ENCODE measurements at regions not wholly inside any gene's neighbourhood (a gene's known extent, or its start where the extent isn't known, plus 50 kb on each side); places are given as distances from the start of the nearest gene placed in this dataset.
"Not testable (repeated sequence)": the region's sequence is repeated elsewhere in the genome, so short reads cannot be mapped to it uniquely, and the experiment has no call there.

DNA sequence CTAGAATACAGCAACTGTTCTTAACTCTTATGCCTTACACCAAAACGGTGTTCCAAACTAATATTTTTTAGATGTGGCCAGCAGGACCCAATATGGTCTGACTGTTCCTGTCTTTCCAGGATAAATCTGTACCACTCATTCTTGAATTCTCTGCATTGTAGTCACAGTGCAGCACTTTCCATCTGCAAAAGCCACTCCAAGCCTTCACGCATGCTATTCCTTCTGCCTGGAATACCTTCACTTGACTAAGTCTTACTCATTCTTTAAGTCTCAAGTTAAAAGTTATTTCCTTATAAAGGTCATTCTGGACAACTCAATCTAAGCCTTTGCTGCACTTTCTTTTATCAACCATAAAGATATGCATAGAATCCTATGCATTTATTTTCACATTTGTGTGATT is 1194.5 kb downstream of the PLA2G4A start:
- DNase-seq (ENCODE audit: low spot score): no peak

- no peak for DNase-seq (ENCODE audit: low spot score)
Observed at GRCh38 chr1:188027613-188028012, 1198.9 kb downstream of the PLA2G4A start.

DNA sequence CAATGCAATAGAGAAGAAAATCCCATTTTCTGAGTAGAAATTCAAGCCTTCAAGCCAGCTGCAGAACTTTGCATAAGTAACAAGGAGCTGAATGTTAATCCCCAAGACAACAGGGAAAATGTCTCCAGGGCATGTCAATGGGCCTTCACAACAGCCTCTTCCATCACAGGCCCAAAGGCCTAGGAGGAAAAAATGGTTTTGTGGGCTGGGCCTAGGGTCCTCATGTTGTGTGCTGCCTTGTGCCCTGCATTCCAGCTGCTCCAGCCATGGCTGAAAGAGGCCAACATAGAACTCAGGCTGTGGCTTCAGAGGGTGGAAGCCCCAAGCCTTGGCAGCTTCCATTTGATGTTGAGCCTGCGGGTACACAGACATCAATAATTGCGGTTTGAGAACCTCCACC is 1208.8 kb downstream of the PLA2G4A start:
- not testable (repeated sequence) for DNase-seq (ENCODE audit: low spot score)

GRCh38 chr1:188043536-188044245 is 1214.9 kb downstream of the PLA2G4A start:
- no peak for DNase-seq (ENCODE audit: low spot score)

- no peak for DNase-seq (ENCODE audit: low spot score)
Observed at GRCh38 chr1:188050250-188050649, 1221.5 kb downstream of the PLA2G4A start.

DNA sequence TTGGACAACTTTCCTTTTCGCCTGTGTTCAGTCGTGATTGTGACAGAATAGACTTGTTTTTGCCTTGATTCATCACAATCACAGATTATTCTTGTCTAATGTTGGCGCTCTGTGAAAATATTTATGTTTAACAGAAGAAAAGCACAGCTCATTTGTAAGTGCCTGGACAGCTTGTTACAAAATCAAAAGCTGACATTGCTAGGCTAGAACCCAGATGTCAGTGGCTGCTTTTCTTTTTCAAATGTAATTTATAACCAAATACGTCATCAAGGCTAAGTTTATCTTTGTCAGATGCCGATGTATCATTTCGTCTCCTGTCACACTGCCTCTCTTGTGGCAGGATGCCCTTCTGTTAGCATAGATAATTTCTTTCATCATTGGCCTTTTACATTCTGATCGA is 1227.3 kb downstream of the PLA2G4A start:
- DNase-seq (ENCODE audit: low spot score): no peak

- DNase-seq (ENCODE audit: low spot score): peak; percentile 75
Observed at GRCh38 chr1:188058801-188059200, 1230.1 kb downstream of the PLA2G4A start.

DNA sequence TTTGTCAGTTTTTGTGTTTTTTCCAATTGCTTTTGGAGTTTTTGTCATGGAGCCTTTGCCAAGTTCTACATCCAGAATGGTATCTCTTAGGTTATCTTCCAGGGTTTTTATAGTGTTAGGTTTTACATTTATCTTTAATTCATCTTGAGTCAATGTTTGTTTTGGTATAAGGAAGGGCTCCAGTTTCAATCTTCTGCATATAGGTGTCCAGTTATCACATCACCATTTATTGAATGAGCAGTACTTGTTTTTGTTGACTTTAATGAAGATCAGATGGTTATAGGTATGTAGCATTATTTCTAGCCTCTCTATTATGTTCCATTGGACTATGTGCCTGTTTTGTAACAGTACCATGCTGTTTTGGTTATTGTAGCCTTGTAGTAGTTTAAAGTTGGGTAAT is 1233.1 kb downstream of the PLA2G4A start:
- no peak for DNase-seq (ENCODE audit: low spot score)

DNA sequence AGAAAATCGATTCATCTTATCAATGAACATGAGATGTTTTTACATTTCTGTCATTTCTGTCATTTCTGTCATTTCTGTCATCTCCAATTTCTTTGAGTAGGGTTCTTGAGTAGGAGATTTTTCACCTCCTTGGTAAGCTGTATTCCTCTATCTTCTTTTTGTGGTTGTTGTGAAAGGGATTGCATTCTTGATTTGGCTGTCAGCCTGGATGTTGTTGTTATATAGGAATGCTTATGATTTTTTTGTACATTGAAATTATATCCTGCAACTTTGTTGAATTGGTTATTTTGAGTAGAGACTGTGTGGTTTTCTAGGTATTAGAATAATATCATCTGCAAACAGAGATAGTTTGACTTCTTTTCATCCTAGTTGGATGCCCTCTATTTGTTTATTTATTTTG is 1233.7 kb downstream of the PLA2G4A start:
- DNase-seq (ENCODE audit: low spot score): no peak

GRCh38 chr1:188065917-188066316 is 1237.2 kb downstream of the PLA2G4A start:
- DNase-seq (ENCODE audit: low spot score): no peak

DNA sequence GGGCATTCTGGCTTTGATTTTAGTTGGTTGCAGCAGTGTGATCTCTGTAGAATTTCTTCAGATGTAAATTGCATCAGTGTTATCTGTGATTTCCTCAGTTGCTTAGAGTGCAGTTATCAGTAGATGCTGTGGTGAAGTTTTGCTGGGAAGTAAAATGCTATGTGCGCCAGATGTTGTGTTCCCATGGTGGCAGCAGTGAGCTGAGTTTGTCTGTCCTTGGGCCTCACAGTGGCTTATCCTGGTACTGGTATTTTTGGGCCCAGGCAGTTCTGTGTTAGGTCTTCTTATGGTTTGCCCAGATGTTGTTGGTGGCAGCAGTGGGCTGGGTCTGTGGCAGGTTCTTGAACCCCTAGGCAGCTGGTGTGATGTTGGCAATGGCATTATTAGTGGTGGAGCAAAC is 1242.1 kb downstream of the PLA2G4A start:
- DNase-seq (ENCODE audit: low spot score): no peak

GRCh38 chr1:188089015-188089414 is 1260.3 kb downstream of the PLA2G4A start:
- no peak for DNase-seq (ENCODE audit: low spot score)

GRCh38 chr1:188089461-188089860 is 1260.7 kb downstream of the PLA2G4A start:
- DNase-seq (ENCODE audit: low spot score): no peak

- DNase-seq (ENCODE audit: low spot score): no peak
Observed at GRCh38 chr1:188096521-188096920, 1267.8 kb downstream of the PLA2G4A start.

DNA sequence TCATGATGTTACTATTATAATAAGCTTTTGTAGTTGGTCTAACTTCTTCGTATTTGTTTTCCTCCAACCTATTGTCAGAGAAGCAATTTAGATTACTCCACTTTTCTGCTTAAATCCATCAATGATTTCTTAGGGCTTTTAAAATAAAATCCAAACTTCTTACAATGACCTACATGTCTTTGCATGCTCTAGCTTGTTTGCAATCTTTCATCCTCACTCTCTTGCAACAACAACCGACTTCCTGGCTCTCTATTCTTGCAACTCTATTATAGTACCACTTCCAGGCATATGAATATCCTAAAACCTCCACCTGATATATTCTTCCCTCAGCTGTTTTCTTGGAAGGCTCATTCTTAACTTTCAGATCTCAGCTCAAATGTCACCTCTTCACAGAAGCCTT is 1288.7 kb downstream of the PLA2G4A start:
- DNase-seq (ENCODE audit: low spot score): no peak

- no peak for DNase-seq (ENCODE audit: low spot score)
Observed at GRCh38 chr1:188122646-188123045, 1293.9 kb downstream of the PLA2G4A start.

DNA sequence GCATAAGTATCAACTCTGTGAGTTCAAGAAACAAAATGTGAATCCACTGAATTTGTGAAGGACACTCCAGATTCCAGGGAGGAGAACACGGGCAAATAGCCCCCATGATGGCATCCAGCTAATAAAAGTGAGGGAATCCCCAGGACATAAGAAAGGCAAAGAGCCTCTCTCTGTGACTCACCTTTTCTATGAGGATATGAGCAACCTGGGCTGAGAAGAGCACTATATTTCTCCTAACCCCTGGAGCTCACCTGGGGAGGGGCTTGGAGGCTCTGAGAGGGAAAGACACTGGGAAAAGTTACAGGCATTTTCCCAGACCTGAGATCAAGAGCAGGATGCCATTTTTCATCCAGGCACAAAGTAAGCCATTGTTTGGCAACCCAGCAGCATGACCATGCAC is 1298.8 kb downstream of the PLA2G4A start:
- no peak for DNase-seq (ENCODE audit: low spot score)

DNA sequence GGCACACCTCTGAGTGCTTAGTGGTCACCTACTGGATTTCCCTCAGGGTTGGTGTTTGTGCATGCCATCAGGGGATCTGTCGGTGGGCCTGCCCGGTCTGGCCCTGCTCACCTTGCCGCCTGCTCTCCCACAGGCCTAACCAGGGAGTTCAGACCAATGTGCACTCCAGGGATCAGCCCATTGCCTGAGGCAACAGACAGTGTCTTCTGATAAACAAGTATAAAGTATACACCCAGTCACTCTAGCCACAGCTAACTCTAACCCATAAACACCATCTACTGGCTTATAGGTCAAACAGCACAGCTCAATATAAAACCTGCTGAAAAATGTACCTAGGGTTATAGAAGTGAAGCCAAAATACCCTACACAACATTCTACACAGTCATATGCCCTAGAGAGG is 1300.0 kb downstream of the PLA2G4A start:
- DNase-seq (ENCODE audit: low spot score): no peak

DNA sequence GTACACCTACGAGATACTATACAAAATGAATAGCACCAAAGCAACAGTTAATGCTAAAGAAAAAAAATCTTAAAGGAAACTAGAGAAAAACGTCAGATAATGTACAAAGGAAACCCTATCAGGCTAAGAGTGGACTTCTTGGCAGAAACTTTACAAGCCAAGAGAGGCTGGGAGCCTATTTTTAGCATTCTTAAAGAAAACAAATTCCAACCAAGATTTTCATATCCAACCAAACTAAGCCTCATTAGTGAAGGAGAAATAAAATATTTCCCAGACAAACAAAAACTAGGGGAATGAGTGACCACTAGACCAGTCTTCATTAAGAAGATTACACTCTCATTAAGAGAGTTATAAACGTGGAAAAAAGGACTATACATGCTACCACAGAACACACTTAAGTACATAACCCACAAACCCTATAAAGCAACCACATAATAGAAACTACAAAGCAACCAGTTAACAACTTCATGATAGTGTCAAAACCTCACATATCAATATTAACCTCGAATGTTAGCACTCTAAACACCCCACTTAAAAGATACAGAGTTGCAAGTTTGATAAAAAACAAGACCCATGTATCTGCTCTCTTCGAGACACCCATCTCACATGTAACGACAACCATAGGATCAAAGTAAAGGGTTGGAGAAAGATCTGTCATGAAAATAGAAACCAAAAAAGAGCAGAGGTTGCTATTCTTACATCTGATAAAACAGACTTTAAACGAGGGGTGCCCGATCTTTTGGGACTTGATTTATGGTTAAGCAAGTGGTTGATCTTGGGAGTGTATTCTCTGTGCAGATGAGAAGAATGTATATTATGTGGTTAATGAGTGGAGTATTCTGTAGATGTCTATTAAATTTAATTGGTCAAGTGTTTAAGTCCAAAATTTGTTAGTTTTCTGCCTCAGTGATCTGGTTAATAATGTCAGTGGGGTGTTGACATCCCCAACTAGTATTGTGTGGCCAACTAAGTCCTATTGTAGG is 1301.4 kb downstream of the PLA2G4A start:
- DNase-seq (ENCODE audit: low spot score): no peak

DNA sequence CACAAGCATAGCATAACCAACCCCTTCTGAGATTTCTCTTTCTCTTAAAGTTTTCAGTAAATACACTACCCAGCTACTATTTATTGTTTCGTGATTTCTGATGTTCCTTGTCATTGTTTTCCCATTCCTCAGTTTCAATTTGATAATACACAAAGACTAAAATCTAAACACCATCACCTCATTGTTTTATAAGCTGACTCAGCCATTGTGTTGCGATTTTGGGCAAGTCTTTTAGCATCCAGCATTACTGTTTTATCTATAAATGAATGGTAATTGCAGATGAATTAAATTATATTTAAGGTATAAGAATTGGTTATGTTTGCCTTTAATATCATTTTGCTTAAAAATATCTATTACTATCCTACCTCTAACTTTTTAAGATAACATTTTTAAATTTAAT is 1308.5 kb downstream of the PLA2G4A start:
- DNase-seq (ENCODE audit: low spot score): no peak

DNA sequence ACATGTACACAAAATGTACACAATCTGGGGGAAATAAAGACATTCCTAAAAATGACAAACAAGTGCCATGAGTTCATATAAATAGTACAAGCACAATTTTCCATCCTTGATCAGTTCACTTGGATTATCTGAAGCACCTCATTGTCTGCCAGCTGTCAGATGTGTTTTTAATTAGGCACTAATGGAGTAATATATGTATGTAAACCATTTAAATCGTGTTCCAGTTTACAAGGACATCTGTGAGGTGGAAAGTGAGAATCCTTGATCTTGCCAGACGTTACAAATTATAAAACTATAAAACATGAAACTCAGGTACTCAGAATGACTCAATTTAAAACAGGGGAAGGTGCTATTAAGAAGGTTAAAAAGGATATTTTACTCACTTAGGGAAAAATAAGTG is 1312.2 kb downstream of the PLA2G4A start:
- peak; percentile 62 for DNase-seq (ENCODE audit: low spot score)

GRCh38 chr1:188154196-188154595 is 1325.4 kb downstream of the PLA2G4A start:
- DNase-seq (ENCODE audit: low spot score): no peak

DNA sequence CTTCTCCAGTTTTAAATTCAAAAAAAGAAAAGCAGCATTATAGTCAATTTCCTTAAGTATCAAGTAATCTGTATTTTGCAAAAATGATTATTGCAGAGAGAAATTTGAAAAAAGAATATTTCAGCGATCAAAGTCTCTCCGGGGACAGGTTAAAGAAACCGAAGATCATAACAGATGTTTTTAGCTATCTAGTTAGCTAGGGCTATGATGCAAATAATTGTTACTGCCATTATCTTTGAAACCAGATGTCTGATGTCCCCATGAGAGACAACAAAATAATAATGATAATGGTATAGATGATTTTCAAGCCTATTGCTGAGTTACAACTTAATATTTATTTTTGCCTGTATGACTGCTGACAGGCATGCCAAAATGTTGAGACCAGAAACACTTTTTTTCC is 1326.0 kb downstream of the PLA2G4A start:
- no peak for DNase-seq (ENCODE audit: low spot score)

All from SK-N-DZ (cell line).